Trophoblast cell (in vitro differentiated cells and primary cell): ENCODE measurements at regions not wholly inside any gene's neighbourhood (a gene's known extent, or its start where the extent isn't known, plus 50 kb on each side); places are given as distances from the start of the nearest gene placed in this dataset.

Source experiments
- DNase-seq, 2 donors: peaks; one replicate each; pipeline ENCODE4 v3.0.0-alpha.2; 2016
- H2AFZ ChIP-seq: 2 replicates; pipeline ENCODE4 v1.6.1; 2013; ENCODE audit warnings: low read length, moderate library complexity, mild to moderate bottlenecking; ENCODE audit not compliant: insufficient read depth, poor library complexity
- H2AK5ac ChIP-seq: 2 replicates; pipeline ENCODE4 v1.6.1; 2013; ENCODE audit warnings: mild to moderate bottlenecking, low read length
- H2BK120ac ChIP-seq: 2 replicates; pipeline ENCODE4 v1.6.1; 2013; ENCODE audit warnings: low read length, mild to moderate bottlenecking, moderate library complexity; ENCODE audit not compliant: insufficient read depth, poor library complexity
- H2BK12ac ChIP-seq: 2 replicates; pipeline ENCODE4 v1.6.1; 2013; ENCODE audit warnings: mild to moderate bottlenecking, low read length, moderate library complexity
- H2BK5ac ChIP-seq: 2 replicates; pipeline ENCODE4 v1.6.1; 2013; ENCODE audit warnings: low read length, low read depth, moderate library complexity, mild to moderate bottlenecking; ENCODE audit not compliant: poor library complexity
- H3K14ac ChIP-seq: 2 replicates; pipeline ENCODE4 v1.6.1; 2013; ENCODE audit warnings: mild to moderate bottlenecking, low read length
- H3K18ac ChIP-seq: 2 replicates; pipeline ENCODE4 v1.6.1; 2013; ENCODE audit warnings: mild to moderate bottlenecking, low read length
- H3K23ac ChIP-seq: 2 replicates; pipeline ENCODE4 v1.6.1; 2013; ENCODE audit warnings: low read length
- H3K27ac ChIP-seq: 2 replicates; pipeline ENCODE4 v1.5.1; 2013; ENCODE audit warnings: low read depth, mild to moderate bottlenecking, inconsistent platforms, low read length, moderate library complexity
- H3K27me3 ChIP-seq: 2 replicates; pipeline ENCODE4 v1.6.1; 2013; ENCODE audit warnings: inconsistent platforms, mild to moderate bottlenecking, low read length, moderate library complexity; ENCODE audit not compliant: insufficient read depth
- H3K36me3 ChIP-seq, 2 experiments: 1 replicate in 1 of 2; 2 replicates in 1 of 2; pipeline ENCODE4 v1.6.1; 2013; ENCODE audit warnings: low read length in 2 of 2, mild to moderate bottlenecking in 2 of 2, moderate library complexity in 1 of 2; ENCODE audit not compliant: insufficient read depth in 2 of 2, control insufficient read depth in 1 of 2
- H3K4ac ChIP-seq: 2 replicates; pipeline ENCODE4 v1.6.1; 2013; ENCODE audit warnings: low read depth, mild to moderate bottlenecking, low read length, moderate library complexity
- H3K4me1 ChIP-seq, 2 experiments: 1 replicate in 1 of 2; 2 replicates in 1 of 2; pipeline ENCODE4 v1.6.1; 2013; ENCODE audit warnings: low read length in 2 of 2, mild to moderate bottlenecking in 2 of 2, moderate library complexity in 1 of 2; ENCODE audit not compliant: insufficient read depth in 2 of 2, control insufficient read depth in 1 of 2
- H3K4me2 ChIP-seq: 2 replicates; pipeline ENCODE4 v1.6.1; 2013; ENCODE audit warnings: inconsistent platforms, mild to moderate bottlenecking, low read length, moderate library complexity
- H3K4me3 ChIP-seq: 2 replicates; pipeline ENCODE4 v1.5.1; 2013; ENCODE audit warnings: mild to moderate bottlenecking, low read depth, low read length, inconsistent platforms
- H3K79me1 ChIP-seq: one replicate; pipeline ENCODE4 v1.6.1; 2013; ENCODE audit warnings: low read length
- H3K79me2 ChIP-seq: 2 replicates; pipeline ENCODE4 v1.6.1; 2013; ENCODE audit warnings: low read length, mild to moderate bottlenecking; ENCODE audit not compliant: control insufficient read depth, insufficient read depth, poor library complexity
- H3K9ac ChIP-seq: 2 replicates; pipeline ENCODE4 v1.6.1; 2013; ENCODE audit warnings: mild to moderate bottlenecking, low read length
- H3K9me3 ChIP-seq: 2 replicates; pipeline ENCODE4 v1.6.1; 2013; ENCODE audit warnings: low read depth, mild to moderate bottlenecking, control low read depth, inconsistent platforms, low read length; ENCODE audit not compliant: insufficient read depth
- H4K12ac ChIP-seq: 2 replicates; pipeline ENCODE4 v1.6.1; 2013; ENCODE audit warnings: low read depth, mild to moderate bottlenecking, low read length, moderate library complexity
- H4K8ac ChIP-seq: 2 replicates; pipeline ENCODE4 v1.6.1; 2013; ENCODE audit warnings: low read depth, mild to moderate bottlenecking, low read length, moderate library complexity
- H4K91ac ChIP-seq: one replicate; pipeline ENCODE4 v1.6.1; 2013; ENCODE audit warnings: low read depth, mild to moderate bottlenecking, low read length, moderate library complexity
- WGBS: extraction: QIAGEN DNeasy Blood & Tissue Kit; methylation state at CpG from one replicate; pipeline ENCODE4 v1.1.7; 2013; ENCODE audit warnings: missing lambda C conversion rate; ENCODE audit not compliant: insufficient read length, insufficient coverage; ENCODE audit errors: extremely low coverage; 5-methylcytosine and 5-hydroxymethylcytosine counted together

DNA sequence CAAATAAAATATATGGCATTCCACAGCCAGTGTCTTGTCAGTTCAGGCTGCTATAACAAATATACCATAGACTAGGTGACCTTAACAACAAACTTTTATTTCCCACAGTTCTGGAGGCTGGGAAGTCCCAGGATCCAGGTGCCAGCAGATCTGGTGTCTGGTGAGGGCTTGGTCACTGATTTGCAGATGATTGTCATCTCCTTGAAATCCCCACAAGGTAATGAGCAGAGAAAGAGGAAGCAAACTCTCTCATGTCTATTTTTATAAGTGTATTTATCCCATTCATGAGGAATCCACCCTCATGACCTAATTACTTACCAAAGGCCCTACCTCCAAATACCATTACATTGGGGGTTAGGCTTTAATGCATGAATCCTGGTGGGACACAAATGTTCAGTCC is 663.2 kb downstream of the TLR4 start:
- Histone ChIP-seq H3K36me3 (no peaks in the 10 kb centered on the region), H3K79me2 (no peaks in the 10 kb centered on the region), H3K27me3 (no peaks in the 10 kb centered on the region), H3K23ac (no peak overlapping the region), H3K4ac (no peak overlapping the region), H3K4me3 (no peak overlapping the region), H3K18ac (no peak overlapping the region), H3K27ac (no peak overlapping the region), H2BK5ac (no peak overlapping the region), H2AK5ac (no peak overlapping the region), H2AFZ (no peak overlapping the region), H3K4me2 (no peak overlapping the region), H2BK120ac (no peak overlapping the region), H3K4me1 (no peaks in the 10 kb centered on the region), H3K9me3 (peaks cover 6% of the 10 kb centered on the region), H4K12ac (no peak overlapping the region), H2BK12ac (no peak overlapping the region), H4K91ac (no peak overlapping the region), H4K8ac (no peak overlapping the region), H3K14ac (no peak overlapping the region), H3K9ac (no peak overlapping the region), H3K79me1 (no peaks in the 10 kb centered on the region)
- DNase-seq, result no peak

DNA sequence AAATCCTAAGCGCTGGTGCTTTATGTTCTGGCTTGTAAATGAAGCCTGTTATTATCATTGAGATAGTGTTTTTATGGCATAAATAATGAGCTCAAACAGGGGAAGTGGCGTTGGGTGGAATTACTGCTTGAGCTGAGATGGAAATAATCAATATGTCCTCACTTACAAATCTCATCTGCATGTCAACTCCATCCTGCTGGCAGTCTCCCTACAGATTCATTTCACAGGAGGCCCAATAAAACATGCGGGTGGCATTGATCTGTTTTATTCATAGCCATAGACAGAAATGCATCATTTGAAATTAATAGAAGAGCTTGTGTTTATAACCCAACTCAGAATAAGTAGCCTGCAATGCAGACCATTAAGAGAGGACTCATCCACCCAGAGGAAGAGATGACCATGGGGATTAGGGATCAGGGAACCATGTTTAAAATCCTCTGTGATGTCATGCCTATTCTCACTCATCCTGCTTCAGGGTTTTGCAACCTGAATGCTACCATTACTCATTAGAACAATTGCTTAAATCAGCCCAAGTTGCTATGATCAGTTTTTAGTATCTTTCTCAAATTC is 680.4 kb downstream of the TLR4 start:
- no peaks in the 10 kb centered on the region for H3K27me3 ChIP-seq
- no peak overlapping the region for H3K4me3 ChIP-seq
- no peak overlapping the region for H2BK5ac ChIP-seq
- H4K12ac ChIP-seq, result no peak overlapping the region
- no peak for DNase-seq
- WGBS, result no CpG with 5 or more reads among the region's 3 CpGs
- H2AFZ ChIP-seq, result no peak overlapping the region
- no peak overlapping the region for H3K9ac ChIP-seq
- no peaks in the 10 kb centered on the region for H3K4me1 ChIP-seq
- H4K91ac ChIP-seq, result no peak overlapping the region
- no peaks in the 10 kb centered on the region for H3K79me2 ChIP-seq
- H3K79me1 ChIP-seq, result no peaks in the 10 kb centered on the region
- H3K23ac ChIP-seq, result no peak overlapping the region
- H3K18ac ChIP-seq, result no peak overlapping the region
- H2AK5ac ChIP-seq, result no peak overlapping the region
- H2BK12ac ChIP-seq, result no peak overlapping the region
- no peak overlapping the region for H2BK120ac ChIP-seq
- H3K9me3 ChIP-seq, result no peaks in the 10 kb centered on the region
- H3K27ac ChIP-seq, result no peak overlapping the region
- no peaks in the 10 kb centered on the region for H3K36me3 ChIP-seq
- H3K4me2 ChIP-seq, result no peak overlapping the region
- H3K4ac ChIP-seq, result no peak overlapping the region
- H4K8ac ChIP-seq, result no peak overlapping the region
- no peak overlapping the region for H3K14ac ChIP-seq

- Histone ChIP-seq H3K4me2 (no peak overlapping the region), H3K9ac (no peak overlapping the region), H3K14ac (no peak overlapping the region), H2BK120ac (no peak overlapping the region), H3K4ac (no peak overlapping the region), H3K79me1 (no peaks in the 10 kb centered on the region), H3K18ac (no peak overlapping the region), H3K27me3 (no peaks in the 10 kb centered on the region), H4K12ac (no peak overlapping the region), H3K79me2 (no peaks in the 10 kb centered on the region), H3K9me3 (no peaks in the 10 kb centered on the region), H2AFZ (no peak overlapping the region), H3K23ac (no peak overlapping the region), H3K4me1 (no peaks in the 10 kb centered on the region), H2AK5ac (no peak overlapping the region), H4K91ac (no peak overlapping the region), H2BK12ac (no peak overlapping the region), H2BK5ac (no peak overlapping the region), H3K4me3 (no peak overlapping the region), H3K36me3 (no peaks in the 10 kb centered on the region), H3K27ac (no peak overlapping the region), H4K8ac (no peak overlapping the region)
- DNase-seq, result no peak
- no CpG with 5 or more reads among the region's 2 CpGs for WGBS
Measured at GRCh38 chr9:118395415-118395814, 691.2 kb downstream of the TLR4 start.

GRCh38 chr9:118401546-118401945 is 697.3 kb downstream of the TLR4 start:
- H3K23ac ChIP-seq, result no peak overlapping the region
- no peak overlapping the region for H3K27ac ChIP-seq
- H3K4ac ChIP-seq, result no peak overlapping the region
- no peak overlapping the region for H2BK120ac ChIP-seq
- H3K79me2 ChIP-seq, result no peaks in the 10 kb centered on the region
- no peak for DNase-seq
- H4K8ac ChIP-seq, result no peak overlapping the region
- H4K91ac ChIP-seq, result no peak overlapping the region
- H3K4me3 ChIP-seq, result no peak overlapping the region
- H3K14ac ChIP-seq, result no peak overlapping the region
- H3K9me3 ChIP-seq, result no peaks in the 10 kb centered on the region
- H2BK12ac ChIP-seq, result no peak overlapping the region
- no peak overlapping the region for H3K4me2 ChIP-seq
- no peak overlapping the region for H2AFZ ChIP-seq
- H3K27me3 ChIP-seq, result no peaks in the 10 kb centered on the region
- no peaks in the 10 kb centered on the region for H3K36me3 ChIP-seq
- H3K4me1 ChIP-seq, result no peaks in the 10 kb centered on the region
- no peak overlapping the region for H2BK5ac ChIP-seq
- H4K12ac ChIP-seq, result no peak overlapping the region
- no peak overlapping the region for H3K18ac ChIP-seq
- WGBS, result no CpG with 5 or more reads among the region's 1 CpG
- H2AK5ac ChIP-seq, result no peak overlapping the region
- no peaks in the 10 kb centered on the region for H3K79me1 ChIP-seq
- H3K9ac ChIP-seq, result no peak overlapping the region
